GM21619 (cell line): ENCODE measurements at regions not wholly inside any gene's neighbourhood (a gene's known extent, or its start where the extent isn't known, plus 50 kb on each side); places are given as distances from the start of the nearest gene placed in this dataset.
"Not testable (repeated sequence)": the region's sequence is repeated elsewhere in the genome, so short reads cannot be mapped to it uniquely, and the experiment has no call there.

ENCODE experiments used
- ATAC-seq: cut with Tn5 transposase; IDR thresholded peaks from one replicate; pipeline ENCODE4 v1.9.1; 2021; ENCODE audit not compliant: unreplicated experiment

DNA sequence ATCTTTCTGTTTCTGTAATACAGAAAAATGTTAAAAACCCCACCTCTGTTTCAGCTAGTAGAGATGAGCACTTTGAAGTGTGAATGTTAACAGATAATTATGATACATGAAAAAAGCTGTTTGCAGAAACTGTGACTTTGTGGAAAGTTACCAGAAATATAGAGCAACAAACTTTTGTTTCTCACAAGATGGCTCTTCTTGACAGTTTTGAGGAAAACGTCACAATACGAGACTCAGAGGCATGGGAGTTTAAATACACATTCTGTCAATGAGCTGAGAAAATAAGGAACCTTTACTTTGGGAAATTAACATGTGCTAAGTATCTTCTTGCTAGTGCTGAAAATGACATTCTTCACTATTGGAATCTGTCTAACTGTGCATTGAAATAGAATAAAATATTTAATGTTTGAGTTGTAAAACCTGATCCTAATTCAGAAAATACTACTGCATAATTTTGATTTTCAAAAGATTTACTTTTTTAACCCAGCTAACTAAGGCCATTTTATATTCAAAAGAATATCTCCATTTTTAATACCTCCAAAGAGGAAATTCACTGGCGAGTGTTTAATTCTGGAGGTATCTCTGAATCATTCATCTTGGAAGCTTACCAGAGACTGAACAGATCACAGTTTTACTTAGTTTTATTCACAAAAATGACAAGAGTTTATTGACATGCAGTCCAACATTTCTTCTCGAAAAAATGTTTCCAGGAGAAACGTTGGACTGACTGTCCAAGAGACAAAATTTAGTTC is 308.9 kb upstream of the LRFN5 start:
- no peak for ATAC-seq

DNA sequence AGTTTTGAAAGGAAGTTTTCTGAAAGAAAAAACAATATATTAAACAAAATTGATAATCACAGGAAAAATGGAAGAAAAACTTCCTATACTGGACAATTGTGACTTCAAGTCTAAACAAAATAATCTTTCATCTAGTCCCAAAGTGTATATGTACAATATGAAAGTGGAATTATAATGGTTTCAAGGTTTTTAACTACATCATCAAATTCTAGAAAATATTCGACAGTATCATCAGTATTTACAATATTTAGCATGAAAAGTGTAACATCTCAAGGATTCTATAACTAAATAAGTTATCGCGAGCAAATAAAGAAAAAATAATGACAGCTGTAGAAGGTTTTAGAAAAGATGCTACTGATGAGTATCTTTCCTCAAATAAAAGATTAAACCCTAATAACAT is 310.9 kb upstream of the LRFN5 start:
- ATAC-seq = no peak

DNA sequence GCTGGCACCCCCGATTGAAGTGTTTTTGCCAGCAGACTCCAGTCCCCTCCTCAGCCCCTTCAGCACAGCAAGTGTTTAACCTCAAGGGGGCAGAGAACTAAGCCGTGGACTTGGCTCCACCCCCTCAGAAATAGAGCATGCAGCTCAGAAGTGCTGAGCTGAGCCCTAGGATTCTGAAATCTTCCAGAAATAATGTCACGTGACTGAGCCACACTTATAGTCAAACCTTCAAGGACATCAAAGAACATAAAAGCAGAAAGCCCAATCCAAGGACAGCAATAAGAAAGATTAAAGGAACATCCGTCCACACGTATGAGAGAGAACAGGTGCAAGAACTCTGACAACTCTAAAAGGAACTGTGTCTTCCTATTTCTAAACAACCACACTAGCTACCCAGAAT is 317.7 kb upstream of the LRFN5 start:
- ATAC-seq = no peak

DNA sequence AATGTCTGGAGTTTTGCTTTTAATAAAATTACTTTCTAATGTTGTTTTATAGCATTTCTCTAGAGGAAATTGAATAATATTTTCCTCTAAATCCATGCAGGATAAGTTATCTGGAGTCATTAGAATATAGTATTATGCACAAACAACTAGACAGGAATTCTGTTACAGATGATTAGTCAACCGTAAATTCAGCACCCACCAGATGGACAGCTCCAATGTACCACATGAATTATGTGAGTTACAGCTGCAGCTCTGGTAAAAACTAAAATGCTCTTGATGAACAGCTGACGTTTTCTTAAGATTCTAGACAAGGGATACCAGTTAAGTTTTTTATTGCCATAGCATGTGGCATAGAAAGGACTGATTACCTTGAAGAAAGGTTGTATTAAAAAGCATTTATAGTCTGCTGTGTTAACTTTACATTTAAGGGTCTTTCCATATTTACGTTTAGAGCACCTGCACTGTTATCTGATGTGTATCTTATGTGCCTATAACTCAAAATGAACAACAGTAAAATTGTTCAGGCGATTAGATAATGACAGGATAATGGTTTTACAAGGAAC is 321.4 kb upstream of the LRFN5 start:
- no peak for ATAC-seq

DNA sequence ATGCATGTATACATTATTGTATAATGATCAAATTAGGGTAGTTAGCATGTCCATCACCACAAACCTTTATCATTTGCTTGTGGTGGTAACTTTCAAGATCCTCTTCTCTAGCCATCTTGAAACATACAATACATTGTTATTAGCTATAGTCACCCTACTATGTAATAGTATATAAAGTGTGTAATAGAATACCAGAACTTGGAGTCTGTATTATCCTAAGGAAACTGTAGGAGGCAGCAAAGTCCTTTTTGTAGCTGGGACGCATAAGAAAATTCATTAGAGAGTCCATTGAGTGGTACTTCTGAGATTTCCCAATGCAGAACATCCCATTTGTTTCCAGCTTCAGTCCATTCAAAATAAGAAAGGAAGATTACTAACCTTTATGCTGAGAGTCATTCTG is 325.9 kb upstream of the LRFN5 start:
- no peak for ATAC-seq

DNA sequence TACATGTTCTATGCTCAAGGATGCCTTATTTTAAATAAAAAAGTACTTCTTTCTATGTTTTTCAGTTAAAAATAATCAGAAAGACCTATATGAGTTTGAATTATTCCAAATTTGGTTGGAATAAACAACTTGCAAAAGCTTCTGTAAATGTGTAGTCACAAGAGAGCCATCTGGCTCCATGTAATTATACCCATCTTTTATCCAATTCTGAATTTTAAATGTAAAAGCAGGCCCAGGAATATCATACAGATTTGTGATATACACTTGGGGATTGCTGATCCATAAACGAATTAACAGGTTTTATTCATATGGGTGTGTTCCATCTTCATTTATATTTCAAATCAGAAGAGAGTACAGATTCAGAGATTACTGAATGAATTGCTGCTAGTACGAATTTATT is 329.2 kb upstream of the LRFN5 start:
- ATAC-seq = no peak

DNA sequence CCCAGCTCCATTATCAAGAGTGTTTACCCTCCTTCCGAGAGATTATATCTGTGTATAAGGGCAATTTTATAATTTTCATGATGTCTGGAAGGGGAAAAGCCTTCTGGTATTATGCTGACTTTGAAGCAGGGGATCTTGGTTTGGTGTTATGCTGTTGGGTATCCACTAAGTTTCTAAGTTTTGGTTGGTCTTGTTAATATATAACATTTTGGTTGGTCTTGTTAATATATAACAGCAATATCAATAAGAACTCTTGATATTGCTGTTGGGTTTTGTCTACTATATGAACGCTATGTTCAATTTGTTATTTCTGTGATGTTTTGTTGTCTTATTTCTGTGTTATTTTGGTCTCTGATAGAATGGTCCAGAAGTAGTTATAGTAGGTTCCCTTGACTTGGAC is 349.2 kb upstream of the LRFN5 start:
- no peak for ATAC-seq

DNA sequence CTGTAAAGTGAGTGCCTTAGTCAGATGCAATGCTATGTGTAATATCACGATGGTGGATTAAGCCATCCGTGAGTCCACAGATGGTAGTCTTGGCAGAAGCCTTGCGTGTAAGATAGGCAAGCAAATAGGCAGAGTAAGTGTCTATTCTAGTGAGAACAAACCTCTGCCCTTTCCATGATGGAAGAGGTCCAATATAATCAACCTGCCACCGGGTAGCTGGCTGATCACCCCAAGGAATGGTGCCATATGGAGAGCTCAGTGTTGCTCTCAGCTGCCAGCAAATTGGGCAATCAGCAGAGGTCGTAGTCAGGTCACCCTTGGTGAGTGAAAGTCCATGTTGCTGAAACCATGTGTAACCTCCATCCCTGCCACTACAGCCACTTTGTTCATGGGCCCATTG is 371.2 kb upstream of the LRFN5 start:
- no peak for ATAC-seq

DNA sequence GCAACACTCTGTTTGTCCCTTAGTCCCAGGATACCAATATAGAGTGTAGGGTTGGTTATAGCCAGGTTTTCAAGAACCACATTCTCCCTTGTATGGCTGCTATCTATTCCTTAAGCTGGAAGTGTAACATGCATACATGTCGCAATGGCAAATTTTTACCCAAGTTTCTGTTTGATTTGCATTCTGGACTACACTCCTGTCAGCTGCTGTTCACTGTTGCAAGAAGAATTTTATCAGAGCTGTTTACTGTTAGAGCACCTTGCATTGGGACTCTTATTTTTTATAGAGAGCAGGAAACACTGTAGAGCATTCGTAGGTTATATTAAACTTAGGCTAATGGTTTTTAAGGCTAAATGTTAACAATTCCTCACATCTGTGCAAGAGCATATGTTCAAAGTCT is 376.0 kb upstream of the LRFN5 start:
- ATAC-seq = no peak

DNA sequence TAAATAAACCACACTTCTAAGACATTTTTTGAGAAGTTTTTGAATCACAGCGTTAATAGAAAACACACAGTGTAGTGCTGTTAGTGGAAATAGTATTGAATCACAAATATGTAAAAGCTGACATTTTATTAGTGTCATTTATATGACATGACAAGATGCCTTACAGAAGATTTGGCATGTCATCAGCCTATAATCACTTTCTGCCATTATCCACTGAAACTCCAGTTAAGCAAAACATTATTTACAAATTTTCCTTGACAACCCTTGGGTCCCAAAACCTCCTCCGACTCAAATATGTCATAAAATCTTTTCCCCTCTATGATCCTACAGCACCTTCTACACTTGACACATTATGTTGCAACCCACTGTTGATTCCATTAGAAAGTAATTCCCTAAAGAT is 376.9 kb upstream of the LRFN5 start:
- no peak for ATAC-seq

DNA sequence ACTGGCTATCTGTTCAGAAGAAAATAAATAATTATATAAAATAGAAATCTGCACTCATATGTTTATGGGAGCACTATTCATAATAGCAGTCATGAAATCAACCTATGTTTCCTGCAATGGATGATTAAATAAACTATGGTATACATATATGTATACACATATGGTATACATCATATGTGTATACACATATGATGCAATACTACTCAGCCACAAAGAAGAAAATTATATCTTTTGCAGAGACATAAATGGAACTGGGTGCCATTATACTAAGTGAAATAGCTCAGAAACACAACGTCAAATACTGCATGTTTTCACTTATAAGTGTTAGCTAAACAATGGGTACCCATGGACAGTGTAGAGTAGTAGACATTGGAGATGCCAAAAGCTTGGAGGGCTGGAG is 381.2 kb upstream of the LRFN5 start:
- ATAC-seq = no peak

DNA sequence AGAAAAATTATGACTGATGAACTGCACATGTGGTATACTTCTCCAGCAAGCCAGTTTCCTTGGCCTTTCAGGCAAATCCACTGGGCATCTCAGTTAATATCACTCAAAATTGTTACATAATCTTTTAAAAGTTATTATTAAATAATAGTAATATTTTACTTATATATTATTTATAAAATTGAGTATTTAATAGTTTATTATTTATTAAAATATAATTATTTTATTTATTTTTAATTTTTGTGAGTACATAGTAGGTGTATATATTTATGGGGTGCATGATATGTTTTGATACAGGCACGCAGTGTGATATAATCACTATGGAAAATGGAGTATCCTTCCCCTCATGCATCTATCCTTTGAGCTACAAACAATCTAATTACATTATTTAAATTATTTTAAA is 384.1 kb upstream of the LRFN5 start:
- ATAC-seq = no peak

DNA sequence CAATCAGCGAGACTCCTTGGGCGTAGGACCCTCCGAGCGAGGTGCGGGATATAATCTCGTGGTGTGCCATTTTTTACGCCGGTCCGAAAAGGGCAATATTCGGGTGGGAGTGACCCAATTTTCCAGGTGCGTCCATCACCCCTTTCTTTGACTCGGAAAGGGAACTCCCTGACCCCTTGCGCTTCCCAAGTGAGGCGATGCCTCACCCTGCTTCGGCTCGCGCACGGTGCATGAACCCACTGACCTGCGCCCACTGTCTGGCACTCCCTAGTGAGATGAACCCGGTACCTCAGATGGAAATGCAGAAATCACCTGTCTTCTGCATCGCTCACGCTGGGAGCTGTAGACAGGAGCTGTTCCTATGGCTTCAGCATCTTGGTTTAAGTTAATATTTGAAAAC is 391.7 kb upstream of the LRFN5 start:
- not testable (repeated sequence) for ATAC-seq

DNA sequence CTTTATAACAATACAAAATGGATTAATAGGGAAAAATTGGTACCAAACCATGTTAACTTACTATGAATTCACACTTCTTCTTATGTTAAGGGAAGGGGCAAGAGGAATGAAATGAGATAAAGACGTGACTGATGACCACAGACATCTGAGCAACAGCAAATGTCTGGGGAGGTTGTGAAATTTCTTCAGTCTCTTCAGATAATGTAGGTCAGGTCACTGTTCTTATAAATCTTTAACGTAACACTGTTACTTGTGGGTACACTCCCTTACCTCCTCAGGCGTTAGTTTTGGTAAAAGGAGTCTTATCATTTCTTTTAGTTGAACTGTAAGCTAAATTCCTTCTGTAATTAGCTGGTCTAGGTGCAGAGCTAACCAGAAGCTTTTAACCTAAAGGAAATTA is 405.0 kb upstream of the LRFN5 start:
- no peak for ATAC-seq

DNA sequence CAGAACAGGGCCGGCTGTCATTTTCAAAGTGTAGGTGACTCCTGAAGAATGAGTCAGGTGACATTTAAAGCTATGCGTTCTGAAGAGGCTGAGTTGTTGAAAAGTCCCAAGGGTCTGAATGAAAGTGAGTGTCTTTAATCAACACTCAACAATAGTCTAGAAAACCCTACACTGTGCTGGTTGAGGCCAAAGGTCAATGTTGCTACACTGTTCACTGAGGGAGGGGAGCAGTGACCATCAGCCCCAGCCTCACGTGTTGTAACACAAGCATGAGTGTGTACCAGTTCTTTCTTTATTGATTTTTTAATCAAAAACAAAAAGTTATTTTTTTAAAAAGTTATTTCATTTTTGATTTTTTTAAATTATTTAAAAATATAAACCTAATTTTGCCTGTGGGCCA is 418.8 kb upstream of the LRFN5 start:
- no peak for ATAC-seq

DNA sequence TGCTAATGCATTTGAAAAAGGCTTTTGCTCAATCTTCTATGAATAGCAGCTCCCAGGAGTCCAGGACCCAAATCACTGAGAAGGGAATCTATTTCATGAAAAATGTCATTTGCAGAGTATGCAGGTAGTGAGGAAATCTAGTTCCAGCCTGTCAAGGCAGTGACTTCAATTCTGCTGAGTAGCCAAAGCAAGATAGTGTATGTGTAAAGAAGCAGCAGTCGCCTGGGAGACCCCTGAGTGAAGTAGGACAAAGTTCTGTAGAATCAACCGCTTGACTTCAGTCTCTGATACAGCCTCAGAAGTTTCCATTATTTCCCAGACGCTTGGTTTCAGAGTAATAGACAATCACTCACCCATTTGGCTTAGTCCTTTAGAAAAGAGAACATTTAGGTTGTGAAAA is 435.6 kb upstream of the LRFN5 start:
- no peak for ATAC-seq

DNA sequence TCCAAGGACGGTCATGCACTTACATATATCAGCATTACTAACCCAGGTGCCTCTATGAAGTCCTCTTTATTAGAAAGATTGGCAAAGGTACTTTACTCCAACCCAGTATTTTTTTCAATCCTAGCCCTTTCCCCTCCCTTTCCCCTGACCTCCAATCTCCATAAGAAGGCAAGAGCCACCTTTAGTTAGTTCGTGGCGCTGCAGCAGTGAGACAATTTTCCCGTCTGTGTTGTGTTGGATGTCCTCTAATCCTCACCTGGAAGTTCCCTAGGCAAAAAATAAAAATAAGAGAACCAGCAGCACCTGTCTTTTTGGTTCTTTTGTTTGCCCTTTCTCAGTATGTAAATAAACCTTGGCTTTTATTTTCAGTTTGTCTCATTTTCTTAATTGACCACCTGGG is 439.6 kb upstream of the LRFN5 start:
- ATAC-seq = no peak

DNA sequence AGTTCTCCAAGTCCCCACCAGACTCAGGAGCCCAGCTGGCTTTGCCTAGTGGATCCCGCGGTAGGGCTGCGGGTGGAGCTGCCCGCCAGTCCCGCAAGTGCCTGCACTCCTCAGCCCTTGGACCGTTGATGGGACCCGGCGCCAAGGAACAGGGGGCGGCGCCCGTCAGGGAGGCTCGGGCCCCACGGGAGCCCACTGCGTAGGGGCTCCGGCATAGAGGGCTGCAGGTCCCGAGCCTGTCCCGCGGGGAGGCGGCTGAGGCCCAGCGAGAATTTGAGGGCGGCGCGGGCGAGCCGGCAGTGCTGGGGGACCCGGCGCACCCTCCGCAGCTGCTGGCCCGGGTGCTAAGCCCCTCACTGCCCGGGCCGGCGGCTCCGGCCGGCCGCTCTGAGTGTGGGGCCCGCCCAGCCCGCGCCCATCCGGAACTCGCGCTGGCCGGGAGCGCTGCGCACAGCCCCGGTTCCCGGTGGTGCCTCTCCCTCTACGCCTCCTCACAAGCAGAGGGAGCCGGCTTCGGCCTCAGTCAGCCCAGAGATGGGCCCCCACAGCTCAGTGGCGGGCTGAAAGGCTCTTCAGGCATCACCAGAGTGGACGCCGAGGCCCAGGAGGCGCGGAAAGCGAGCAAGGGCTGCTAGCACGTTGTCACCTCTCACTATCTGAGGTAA is 452.4 kb upstream of the LRFN5 start:
- ATAC-seq = no peak

DNA sequence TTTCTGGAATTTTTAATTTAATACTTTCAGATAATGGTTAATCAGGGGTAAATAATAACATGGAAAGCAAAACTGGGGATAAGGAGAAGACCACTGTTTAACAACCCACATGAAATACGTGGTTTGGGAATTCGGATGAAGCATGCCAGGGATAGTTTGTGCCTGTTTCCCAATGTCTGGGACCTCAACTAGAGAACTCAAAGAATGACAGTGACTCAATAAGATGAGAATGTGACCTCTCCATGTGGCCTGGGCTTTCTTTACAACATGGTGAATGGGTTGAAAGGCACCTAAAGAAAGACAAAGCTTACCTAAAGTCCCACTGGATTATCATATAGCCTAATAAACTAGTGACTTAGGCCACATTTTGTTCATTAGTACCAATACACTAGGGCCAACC is 460.3 kb upstream of the LRFN5 start:
- no peak for ATAC-seq

DNA sequence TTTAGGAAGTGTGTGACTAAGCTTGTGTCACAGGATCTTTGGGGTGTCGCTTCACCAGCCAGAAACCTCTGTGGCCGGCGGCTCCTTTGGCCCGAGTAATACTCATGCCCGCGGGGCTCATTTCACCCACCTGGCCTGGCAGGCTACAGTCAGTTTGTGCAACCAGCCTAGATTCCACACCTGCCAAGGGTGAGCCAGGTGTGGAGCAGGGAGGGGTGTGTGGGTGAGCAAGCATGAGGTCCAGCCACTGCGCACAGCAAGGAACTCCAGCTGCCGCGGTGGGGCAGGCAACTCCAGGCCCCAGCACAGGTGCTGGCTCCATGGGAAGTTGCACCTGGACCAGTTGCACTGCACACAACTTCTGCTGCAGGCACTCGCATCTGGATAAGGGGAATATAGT is 462.3 kb upstream of the LRFN5 start:
- no peak for ATAC-seq

DNA sequence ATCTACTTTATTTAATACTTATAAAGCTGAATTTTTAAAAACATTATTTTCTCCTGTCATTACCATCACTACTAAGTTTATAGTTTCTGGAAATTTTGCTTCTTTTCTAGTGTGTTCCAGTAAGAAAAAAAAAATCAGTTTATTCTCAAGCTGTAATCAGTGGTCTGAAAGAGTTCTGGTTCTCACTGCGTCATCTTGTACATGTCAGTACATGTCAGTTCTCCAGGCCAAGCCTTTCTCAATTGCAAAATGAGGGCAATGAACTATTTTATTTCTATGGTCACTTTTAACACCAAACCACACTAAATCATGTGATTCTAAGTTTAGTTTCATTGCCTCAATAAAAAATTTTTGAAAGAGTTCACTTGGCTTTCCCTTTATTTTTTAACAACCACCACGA is 468.9 kb upstream of the LRFN5 start:
- ATAC-seq = no peak

DNA sequence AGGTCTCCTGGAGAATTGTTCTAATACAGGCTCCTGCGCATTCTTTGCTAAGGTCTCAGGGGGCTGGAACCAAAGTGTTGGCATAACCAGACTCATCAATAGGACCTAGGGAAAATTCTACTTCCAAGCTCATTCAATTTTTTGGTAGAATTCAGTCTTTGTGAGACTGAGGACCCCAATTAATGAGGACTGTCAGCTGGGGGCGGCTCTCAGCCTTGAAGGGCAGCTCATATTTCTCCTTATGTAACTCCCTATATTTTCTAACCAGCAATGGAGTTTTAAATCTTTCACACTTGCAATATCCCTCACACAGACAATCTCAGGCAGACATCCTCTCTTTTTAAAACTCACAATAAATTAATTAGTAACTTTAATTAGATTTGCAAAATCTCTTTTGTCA is 476.4 kb upstream of the LRFN5 start:
- no peak for ATAC-seq

DNA sequence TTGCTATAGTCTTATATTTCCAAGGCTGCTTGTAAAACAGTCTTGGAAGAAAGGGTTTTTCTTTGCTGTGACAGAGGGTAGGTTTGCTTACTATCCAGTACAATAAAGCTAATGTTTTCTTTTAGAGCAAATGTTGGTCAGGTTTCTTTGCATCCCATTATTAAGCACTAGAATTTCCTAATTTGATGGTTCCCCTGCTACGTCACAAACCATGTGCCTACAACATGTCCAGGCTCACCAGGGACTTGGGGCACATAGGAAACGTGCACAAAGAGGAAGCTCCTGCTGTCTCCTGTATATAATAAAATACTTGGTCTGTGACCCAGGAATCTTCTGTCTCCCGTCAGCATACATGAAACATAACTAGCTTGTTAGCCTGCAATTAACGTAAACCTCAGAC is 486.3 kb upstream of the LRFN5 start:
- ATAC-seq = no peak
